ENCODE measurements at regions not wholly inside any gene's neighbourhood (a gene's known extent, or its start where the extent isn't known, plus 50 kb on each side); places are given as distances from the start of the nearest gene placed in this dataset.

GRCh38 chr1:34591751-34592629 is 162.9 kb upstream of the GJB5 start:
- TF ChIP-seq CTCF (conservative IDR thresholded peaks at IDR 0.05; ENCODE audit: low read length) (peak; percentile 36; the same call in 1 of the 2 replicates), EZH2phosphoT487 (IDR thresholded peaks at IDR 0.05; ENCODE audit: borderline replicate concordance, low read depth, low read length) (no peak)

Data from OCI-LY7 (cell line).